ENCODE measurements at regions not wholly inside any gene's neighbourhood (a gene's known extent, or its start where the extent isn't known, plus 50 kb on each side); places are given as distances from the start of the nearest gene placed in this dataset.

DNA sequence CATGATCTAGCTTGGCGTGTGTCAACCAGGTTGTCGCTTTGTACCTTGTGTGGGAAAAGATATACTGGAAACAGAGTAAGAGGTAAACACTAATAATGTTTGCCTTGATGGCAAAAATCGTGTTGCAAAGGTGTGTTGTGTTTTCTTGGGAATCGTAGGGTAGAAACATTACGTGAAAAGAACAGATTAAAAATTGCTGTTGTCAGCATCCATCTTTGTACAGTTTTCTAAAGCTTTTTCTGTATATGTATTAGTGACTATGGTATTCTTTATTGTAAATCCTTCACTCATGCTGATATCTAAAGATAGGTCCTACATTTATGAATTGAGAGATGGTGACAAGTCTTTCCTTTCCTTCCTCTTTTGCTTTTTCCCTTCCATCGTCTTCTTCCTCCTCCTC is 116.9 kb downstream of the RPS12 start:
- Histone ChIP-seq H3K9me1 (ENCODE audit: insufficient read depth, low read length) (0 out of 2 replicates have a peak, but pooled peaks cover 4% of the 10 kb centered on the region), H3K23ac (ENCODE audit: low read depth, low read length) (no peak overlapping the region), H2BK15ac (ENCODE audit: low read depth, low read length) (no peak overlapping the region), H4K20me1 (ENCODE audit: insufficient read depth, low read length) (no peaks in the 10 kb centered on the region), H3K9me3 (ENCODE audit: control insufficient read depth, insufficient read depth, low read length) (no peaks in the 10 kb centered on the region), H3K27ac (ENCODE audit: insufficient read depth, low read length) (no peak overlapping the region), H3K14ac (replicated peaks; ENCODE audit: low read depth, low read length) (no peak overlapping the region), H3K4ac (ENCODE audit: low read depth, low read length) (no peak overlapping the region), H3K9ac (ENCODE audit: low read depth, low read length) (no peak overlapping the region), H3K18ac (ENCODE audit: low read depth, low read length) (no peak overlapping the region), H2BK5ac (ENCODE audit: low read depth, low read length, poor library complexity, severe bottlenecking) (no peak overlapping the region), H3K36me3 (ENCODE audit: control insufficient read depth, insufficient read depth, low read length) (no peaks in the 10 kb centered on the region), H4K91ac (ENCODE audit: insufficient read depth, low read depth, low read length) (no peak overlapping the region), H2BK120ac (ENCODE audit: low read depth, low read length) (no peak overlapping the region), H2AFZ (replicated peaks; ENCODE audit: low read length, poor library complexity) (no peak overlapping the region), H3K4me2 (ENCODE audit: low read depth, low read length) (no peak overlapping the region), H2AK9ac (replicated peaks; ENCODE audit: low read depth, low read length, poor library complexity) (no peak overlapping the region), H3K4me3 (ENCODE audit: insufficient read depth, low read depth, low read length) (no peak overlapping the region), H2BK20ac (ENCODE audit: low read depth, low read length) (no peak overlapping the region), H4K5ac (ENCODE audit: low read depth, low read length) (no peak overlapping the region), H4K8ac (ENCODE audit: low read depth in 2 of 2, low read length in 2 of 2) (no peak overlapping the region), H2AK5ac (ENCODE audit: low read depth, low read length) (no peak overlapping the region), H3K27me3 (ENCODE audit: control insufficient read depth, insufficient read depth, low read length) (no peaks in the 10 kb centered on the region), H3K4me1 (ENCODE audit: control insufficient read depth, insufficient read depth, low read length) (peaks cover 8% of the 10 kb centered on the region), H3K56ac (ENCODE audit: extremely low read depth, insufficient read depth, low read length) (no peak overlapping the region), H3K79me1 (ENCODE audit: low read depth in 1 of 2, low read length in 2 of 2) (no peaks in the 10 kb centered on the region)
- ATAC-seq (ENCODE audit: low read depth) (no peak), DNase-seq (no peak)
- ChIA-PET POLR2A (ENCODE audit: unreplicated experiment) (no interaction called here), CTCF (interaction anchor here (0.5 kb wide), 1 partner anchor 11 kb away, joined by 3 read pairs; no protein-coding TSS in a partner anchor)
- 80% methylated on average over 2 of the region's 6 CpGs; no CpG with 5 or more reads in 1 of the 2 experiments for WGBS, 2 experiments (ENCODE audit: extremely low coverage in 2 of 2, insufficient read length in 1 of 2)
- no TSS peak for BruUV-seq (replicated peaks)
- no peak for TF ChIP-seq RCOR1 (IDR thresholded peaks at IDR 0.05; ENCODE audit: insufficient replicate concordance, low read length)
- no peak for TF ChIP-seq MAZ (IDR thresholded peaks at IDR 0.05; ENCODE audit: borderline replicate concordance, low read depth, low read length)
- no peak for TF ChIP-seq MXI1 (IDR thresholded peaks at IDR 0.05; ENCODE audit: borderline replicate concordance, low read depth, low read length)
- peak; percentile 68 for TF ChIP-seq MAFK (IDR thresholded peaks at IDR 0.05; ENCODE audit: low read depth, low read length)
- no peak for TF ChIP-seq CHD1 (IDR thresholded peaks at IDR 0.05; ENCODE audit: low read depth, low read length)
- in situ Hi-C loops (cut with MboI; ENCODE audit: low sequenced_read_pairs) = no loop called here
- dilution Hi-C loops (cut with HindIII; ENCODE audit: low sequenced_read_pairs, unreplicated experiment) = no loop called here
- intact Hi-C loops (cut with micrococcal nuclease) = no loop called here

All from IMR-90 (cell line).